WTC11 (cell line): ENCODE measurements at regions not wholly inside any gene's neighbourhood (a gene's known extent, or its start where the extent isn't known, plus 50 kb on each side); places are given as distances from the start of the nearest gene placed in this dataset.

Experiments used
- ATAC-seq: fragments of 200-7000 bp; cut with Tn5 transposase; 2 replicates; pipeline ENCODE4 v1.10.0; 2021; ENCODE audit warnings: mild to moderate bottlenecking, moderate library complexity
- CTCF ChIA-PET: fragments of 300-600 bp; sonication (Branson Sonifier 250); formaldehyde crosslinking; loops from one replicate; lab custom pipeline; 2021; ENCODE audit warnings: antibody characterized with exemption; lab: Charles Lee
- POLR2A ChIA-PET: fragments of 350-600 bp; sonication (Branson Sonifier 250); formaldehyde crosslinking; loops from one replicate; lab custom pipeline; 2021; ENCODE audit warnings: antibody characterized with exemption; lab: Charles Lee
- DNase-seq: peaks from one replicate; pipeline ENCODE4 v3.0.0; 2021; ENCODE audit warnings: low spot score
- H3K27ac Mint-ChIP-seq: 2 replicates; pipeline ENCODE4 v1.8.0; 2021; ENCODE audit warnings: mixed read lengths
- H3K27me3 Mint-ChIP-seq: 2 replicates; pipeline ENCODE4 v1.8.0; 2021; ENCODE audit warnings: low read depth, mild to moderate bottlenecking, moderate library complexity, mixed read lengths
- H3K36me3 Mint-ChIP-seq: 2 replicates; pipeline ENCODE4 v1.8.0; 2021; ENCODE audit warnings: mixed read lengths
- H3K4me1 Mint-ChIP-seq: 2 replicates; pipeline ENCODE4 v1.8.0; 2022; ENCODE audit warnings: mixed read lengths
- H3K4me3 Mint-ChIP-seq: 2 replicates; pipeline ENCODE4 v1.8.0; 2021; ENCODE audit warnings: mild to moderate bottlenecking, moderate library complexity, mixed read lengths
- H3K9me3 Mint-ChIP-seq: 2 replicates; pipeline ENCODE4 v1.8.0; 2021; ENCODE audit warnings: mixed read lengths
- E2F5 ChIP-seq: sonication (generic); formaldehyde crosslinking; IDR thresholded peaks from 2 replicates; pipeline ENCODE4 v1.8.1; 2022; ENCODE audit warnings: mild to moderate bottlenecking, moderate library complexity, missing genetic modification reagents
- EMX1 ChIP-seq: fragments of 250-450 bp; sonication (Bioruptor Pico); IDR thresholded peaks from 2 replicates; pipeline ENCODE4 v1.8.0; 2021; ENCODE audit warnings: mild to moderate bottlenecking
- HMGXB4 ChIP-seq: sonication (generic); formaldehyde crosslinking; IDR thresholded peaks from 2 replicates; pipeline ENCODE4 v1.8.1; 2023; ENCODE audit warnings: mild to moderate bottlenecking, moderate library complexity, missing genetic modification reagents
- PRDM15 ChIP-seq: sonication (generic); formaldehyde crosslinking; IDR thresholded peaks from 2 replicates; pipeline ENCODE4 v1.8.0; 2022; ENCODE audit warnings: missing genetic modification reagents
- SMAD3 ChIP-seq: sonication (generic); formaldehyde crosslinking; IDR thresholded peaks from 2 replicates; pipeline ENCODE4 v1.8.0; 2022; ENCODE audit warnings: missing genetic modification reagents, mild to moderate bottlenecking, borderline replicate concordance
- SP1 ChIP-seq: sonication (generic); formaldehyde crosslinking; conservative IDR thresholded peaks from 2 replicates; pipeline ENCODE4 v1.8.1; 2022; ENCODE audit warnings: missing genetic modification reagents
- TP53 ChIP-seq: sonication (generic); formaldehyde crosslinking; IDR thresholded peaks from 2 replicates; pipeline ENCODE4 v1.8.1; 2023; ENCODE audit warnings: mild to moderate bottlenecking, missing genetic modification reagents
- ZNF281 ChIP-seq: sonication (generic); formaldehyde crosslinking; IDR thresholded peaks from 2 replicates; pipeline ENCODE4 v1.8.0; 2023; ENCODE audit warnings: mild to moderate bottlenecking, missing genetic modification reagents
- TF ChIP-seq, protein P1 (sequence below): sonication (generic); formaldehyde crosslinking; conservative IDR thresholded peaks from 2 replicates; pipeline ENCODE4 v1.8.1; 2023; ENCODE audit warnings: mild to moderate bottlenecking, low read depth, missing genetic modification reagents, moderate library complexity
- TF ChIP-seq, protein P2 (sequence below): sonication (generic); formaldehyde crosslinking; IDR thresholded peaks from 2 replicates; pipeline ENCODE4 v1.8.0; 2022; ENCODE audit warnings: mild to moderate bottlenecking, missing genetic modification reagents

- H3K27ac Mint-ChIP-seq = no peak overlapping the region
Observed at GRCh38 chr9:23502004-23502403, 324.0 kb downstream of the ELAVL2 start.

More at GRCh38 chr9:23502004-23502403, 324.0 kb downstream of the ELAVL2 start:
- Mint-ChIP-seq H3K9me3 (peaks cover 23% of the 10 kb centered on the region), H3K4me3 (no peak overlapping the region), H3K27me3 (no peaks in the 10 kb centered on the region), H3K36me3 (peaks cover 9% of the 10 kb centered on the region), H3K4me1 (0 out of 2 replicates have a peak, but pooled peaks cover 4% of the 10 kb centered on the region)
- CTCF ChIA-PET = no interaction called here
- TF ChIP-seq HMGXB4 (CRISPR knock-in tag) (no peak), E2F5 (no peak), SP1 (CRISPR knock-in tag) (no peak), SMAD3 (CRISPR knock-in tag) (no peak), TP53 (CRISPR knock-in tag) (no peak), EMX1 (CRISPR knock-in tag) (no peak), ZNF281 (no peak), PRDM15 (no peak)
- TF ChIP-seq, protein P1, sequence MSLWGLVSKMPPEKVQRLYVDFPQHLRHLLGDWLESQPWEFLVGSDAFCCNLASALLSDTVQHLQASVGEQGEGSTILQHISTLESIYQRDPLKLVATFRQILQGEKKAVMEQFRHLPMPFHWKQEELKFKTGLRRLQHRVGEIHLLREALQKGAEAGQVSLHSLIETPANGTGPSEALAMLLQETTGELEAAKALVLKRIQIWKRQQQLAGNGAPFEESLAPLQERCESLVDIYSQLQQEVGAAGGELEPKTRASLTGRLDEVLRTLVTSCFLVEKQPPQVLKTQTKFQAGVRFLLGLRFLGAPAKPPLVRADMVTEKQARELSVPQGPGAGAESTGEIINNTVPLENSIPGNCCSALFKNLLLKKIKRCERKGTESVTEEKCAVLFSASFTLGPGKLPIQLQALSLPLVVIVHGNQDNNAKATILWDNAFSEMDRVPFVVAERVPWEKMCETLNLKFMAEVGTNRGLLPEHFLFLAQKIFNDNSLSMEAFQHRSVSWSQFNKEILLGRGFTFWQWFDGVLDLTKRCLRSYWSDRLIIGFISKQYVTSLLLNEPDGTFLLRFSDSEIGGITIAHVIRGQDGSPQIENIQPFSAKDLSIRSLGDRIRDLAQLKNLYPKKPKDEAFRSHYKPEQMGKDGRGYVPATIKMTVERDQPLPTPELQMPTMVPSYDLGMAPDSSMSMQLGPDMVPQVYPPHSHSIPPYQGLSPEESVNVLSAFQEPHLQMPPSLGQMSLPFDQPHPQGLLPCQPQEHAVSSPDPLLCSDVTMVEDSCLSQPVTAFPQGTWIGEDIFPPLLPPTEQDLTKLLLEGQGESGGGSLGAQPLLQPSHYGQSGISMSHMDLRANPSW (CRISPR knock-in tag) = no peak
- TF ChIP-seq, protein P2, sequence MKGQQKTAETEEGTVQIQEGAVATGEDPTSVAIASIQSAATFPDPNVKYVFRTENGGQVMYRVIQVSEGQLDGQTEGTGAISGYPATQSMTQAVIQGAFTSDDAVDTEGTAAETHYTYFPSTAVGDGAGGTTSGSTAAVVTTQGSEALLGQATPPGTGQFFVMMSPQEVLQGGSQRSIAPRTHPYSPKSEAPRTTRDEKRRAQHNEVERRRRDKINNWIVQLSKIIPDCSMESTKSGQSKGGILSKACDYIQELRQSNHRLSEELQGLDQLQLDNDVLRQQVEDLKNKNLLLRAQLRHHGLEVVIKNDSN (CRISPR knock-in tag) = no peak
- ATAC-seq = no peak
- POLR2A ChIA-PET = no interaction called here
- no peak for DNase-seq
